ENCODE measurements at regions not wholly inside any gene's neighbourhood (a gene's known extent, or its start where the extent isn't known, plus 50 kb on each side); places are given as distances from the start of the nearest gene placed in this dataset.

- DNase-seq (ENCODE audit: low read depth) = no peak
- no peak overlapping the region for H3K4me3 ChIP-seq (ENCODE audit: low read depth, low read length)
- TF ChIP-seq, protein P1, sequence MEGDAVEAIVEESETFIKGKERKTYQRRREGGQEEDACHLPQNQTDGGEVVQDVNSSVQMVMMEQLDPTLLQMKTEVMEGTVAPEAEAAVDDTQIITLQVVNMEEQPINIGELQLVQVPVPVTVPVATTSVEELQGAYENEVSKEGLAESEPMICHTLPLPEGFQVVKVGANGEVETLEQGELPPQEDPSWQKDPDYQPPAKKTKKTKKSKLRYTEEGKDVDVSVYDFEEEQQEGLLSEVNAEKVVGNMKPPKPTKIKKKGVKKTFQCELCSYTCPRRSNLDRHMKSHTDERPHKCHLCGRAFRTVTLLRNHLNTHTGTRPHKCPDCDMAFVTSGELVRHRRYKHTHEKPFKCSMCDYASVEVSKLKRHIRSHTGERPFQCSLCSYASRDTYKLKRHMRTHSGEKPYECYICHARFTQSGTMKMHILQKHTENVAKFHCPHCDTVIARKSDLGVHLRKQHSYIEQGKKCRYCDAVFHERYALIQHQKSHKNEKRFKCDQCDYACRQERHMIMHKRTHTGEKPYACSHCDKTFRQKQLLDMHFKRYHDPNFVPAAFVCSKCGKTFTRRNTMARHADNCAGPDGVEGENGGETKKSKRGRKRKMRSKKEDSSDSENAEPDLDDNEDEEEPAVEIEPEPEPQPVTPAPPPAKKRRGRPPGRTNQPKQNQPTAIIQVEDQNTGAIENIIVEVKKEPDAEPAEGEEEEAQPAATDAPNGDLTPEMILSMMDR (IDR thresholded peaks at IDR 0.05; ENCODE audit: low read depth, low read length, missing control alignments) = no peak
Measured at GRCh38 chr6:153856929-153857376, 182.1 kb upstream of the OPRM1 start.

DNA sequence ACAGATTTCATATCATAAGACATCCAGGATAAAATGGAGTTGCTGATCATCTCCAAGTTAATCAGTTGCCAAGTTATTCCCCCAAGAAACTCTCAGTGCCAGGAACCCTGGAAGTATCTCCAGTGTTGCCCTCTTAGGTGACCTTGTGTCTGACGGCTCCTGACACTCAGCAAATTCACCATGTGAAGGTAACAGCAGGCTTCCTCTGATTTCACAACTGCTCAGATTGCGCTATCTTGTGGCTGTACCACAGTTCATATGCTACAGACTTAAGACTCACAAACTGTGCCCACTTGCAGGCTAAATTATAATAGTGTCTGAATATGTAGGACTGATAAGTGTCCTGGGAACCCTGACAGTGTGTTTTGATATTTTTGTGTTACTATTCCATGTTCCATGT lies 186.6 kb upstream of the OPRM1 start:
- no peak overlapping the region for H3K4me3 ChIP-seq (ENCODE audit: low read depth, low read length)
- TF ChIP-seq, protein P1 (IDR thresholded peaks at IDR 0.05; ENCODE audit: low read depth, low read length, missing control alignments) = no peak
- DNase-seq (ENCODE audit: low read depth) = no peak

GRCh38 chr6:153852034-153852433 lies 187.0 kb upstream of the OPRM1 start:
- DNase-seq (ENCODE audit: low read depth) = no peak
- TF ChIP-seq, protein P1 (IDR thresholded peaks at IDR 0.05; ENCODE audit: low read depth, low read length, missing control alignments) = no peak
- no peak overlapping the region for H3K4me3 ChIP-seq (ENCODE audit: low read depth, low read length)

GRCh38 chr6:153849072-153849779 lies 189.8 kb upstream of the OPRM1 start:
- TF ChIP-seq, protein P1 (IDR thresholded peaks at IDR 0.05; ENCODE audit: low read depth, low read length, missing control alignments) = no peak
- no peak for DNase-seq (ENCODE audit: low read depth)
- no peak overlapping the region for H3K4me3 ChIP-seq (ENCODE audit: low read depth, low read length)

DNA sequence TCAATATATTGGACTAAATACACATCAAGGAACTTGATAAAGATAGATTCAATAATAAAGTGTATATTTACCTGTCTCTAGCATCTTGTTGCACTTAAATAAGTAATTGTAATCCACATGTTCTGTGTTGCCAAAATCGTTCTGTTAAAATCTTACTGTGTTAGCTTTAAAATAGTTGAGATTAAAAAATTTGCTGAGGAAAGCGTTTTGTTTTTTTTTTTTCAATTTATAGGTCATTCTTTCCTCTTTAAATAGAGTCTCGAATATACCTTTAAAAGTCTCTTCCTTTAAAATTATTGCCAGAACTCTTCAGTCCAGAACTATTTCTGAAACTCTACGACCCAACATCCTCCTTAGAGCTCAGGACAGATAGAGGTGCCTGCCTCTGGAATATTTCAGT lies 195.6 kb upstream of the OPRM1 start:
- no peak overlapping the region for H3K4me3 ChIP-seq (ENCODE audit: low read depth, low read length)
- TF ChIP-seq, protein P1 (IDR thresholded peaks at IDR 0.05; ENCODE audit: low read depth, low read length, missing control alignments) = no peak
- no peak for DNase-seq (ENCODE audit: low read depth)

DNA sequence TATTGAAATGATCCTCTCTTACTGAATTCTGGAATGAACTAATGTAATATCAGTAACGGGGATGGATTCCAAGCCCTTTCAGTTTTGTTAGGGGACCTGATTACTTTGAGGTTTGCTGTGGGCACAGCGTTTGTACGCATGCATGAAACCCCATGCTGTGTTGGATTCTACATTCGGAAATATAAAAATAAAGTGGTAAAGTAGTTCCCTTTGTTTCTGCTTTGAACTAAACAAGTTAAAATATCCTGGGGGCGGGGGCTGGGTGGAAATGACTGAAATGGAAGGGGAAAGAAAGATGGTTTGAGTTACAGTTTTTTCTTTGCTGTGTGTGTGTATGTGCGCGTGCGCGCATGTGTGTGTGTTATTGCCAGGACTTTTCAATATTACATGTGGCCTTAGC lies 196.5 kb upstream of the OPRM1 start:
- no peak for DNase-seq (ENCODE audit: low read depth)
- TF ChIP-seq, protein P1 (IDR thresholded peaks at IDR 0.05; ENCODE audit: low read depth, low read length, missing control alignments) = no peak
- H3K4me3 ChIP-seq (ENCODE audit: low read depth, low read length) = no peak overlapping the region

Data from GM12864 (cell line).